Activated CD4-positive, alpha-beta T cell treated with anti-CD3 and anti-CD28 coated beads, Interleukin-2, amount 50 U/mL, for 48 hours (primary cell): ENCODE measurements at regions not wholly inside any gene's neighbourhood (a gene's known extent, or its start where the extent isn't known, plus 50 kb on each side); places are given as distances from the start of the nearest gene placed in this dataset.
"Not testable (repeated sequence)": the region's sequence is repeated elsewhere in the genome, so short reads cannot be mapped to it uniquely, and the experiment has no call there.

Experiments
- DNase-seq, 2 experiments: peaks; one replicate each; pipeline ENCODE4 v3.0.0-alpha.2; 2020

- DNase-seq, result no peak
Observed at GRCh38 chr10:64959116-64959515, 1437.9 kb downstream of the REEP3 start.

- no peak for DNase-seq
Observed at GRCh38 chr10:64959883-64960282, 1438.7 kb downstream of the REEP3 start.

- no peak for DNase-seq
Observed at GRCh38 chr10:64973391-64973790, 1452.2 kb downstream of the REEP3 start.

DNA sequence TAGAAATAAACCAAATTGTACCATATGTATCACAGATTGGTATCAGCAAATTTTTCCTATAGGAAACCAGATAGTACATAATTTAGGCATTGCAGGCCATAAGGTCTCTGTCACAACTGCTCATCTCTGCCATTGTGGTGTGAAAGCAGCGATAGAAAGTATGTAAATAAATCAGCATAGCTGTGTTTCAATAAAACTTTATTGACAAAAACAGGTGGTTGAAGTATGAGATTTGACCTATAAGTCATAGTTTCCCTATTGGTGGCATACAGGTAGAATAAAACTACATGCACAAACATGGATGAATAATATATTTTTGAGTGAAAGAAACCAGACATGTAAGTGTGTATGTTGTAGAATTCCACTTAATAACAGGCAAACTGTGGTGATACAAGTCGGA is 1454.9 kb downstream of the REEP3 start:
- DNase-seq, result no peak

- no peak for DNase-seq
Observed at GRCh38 chr10:64977915-64978314, 1456.7 kb downstream of the REEP3 start.

DNA sequence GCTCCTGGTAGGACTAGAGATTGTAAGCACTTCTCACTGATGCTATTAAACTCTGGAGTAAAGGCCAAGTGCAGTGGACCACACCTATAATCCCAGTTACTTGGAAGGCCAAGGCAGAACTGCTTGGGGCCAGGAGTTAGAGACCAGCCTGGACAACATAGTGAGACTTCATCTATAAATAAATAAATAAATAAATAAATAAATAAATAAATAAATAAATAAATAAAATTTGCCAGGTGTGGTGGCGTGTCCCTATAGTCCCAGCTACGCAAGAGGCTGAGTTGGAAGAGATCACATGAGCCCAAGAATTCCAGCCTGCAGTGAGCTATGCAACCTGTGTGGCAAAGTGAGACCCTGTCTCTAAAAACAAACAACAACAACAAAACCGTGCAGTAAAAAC is 1475.7 kb downstream of the REEP3 start:
- DNase-seq, result no peak

GRCh38 chr10:65010845-65011244 is 1489.6 kb downstream of the REEP3 start:
- DNase-seq, result no peak

GRCh38 chr10:65017523-65017922 is 1496.3 kb downstream of the REEP3 start:
- no peak for DNase-seq

GRCh38 chr10:65024886-65025285 is 1503.7 kb downstream of the REEP3 start:
- DNase-seq, result no peak

DNA sequence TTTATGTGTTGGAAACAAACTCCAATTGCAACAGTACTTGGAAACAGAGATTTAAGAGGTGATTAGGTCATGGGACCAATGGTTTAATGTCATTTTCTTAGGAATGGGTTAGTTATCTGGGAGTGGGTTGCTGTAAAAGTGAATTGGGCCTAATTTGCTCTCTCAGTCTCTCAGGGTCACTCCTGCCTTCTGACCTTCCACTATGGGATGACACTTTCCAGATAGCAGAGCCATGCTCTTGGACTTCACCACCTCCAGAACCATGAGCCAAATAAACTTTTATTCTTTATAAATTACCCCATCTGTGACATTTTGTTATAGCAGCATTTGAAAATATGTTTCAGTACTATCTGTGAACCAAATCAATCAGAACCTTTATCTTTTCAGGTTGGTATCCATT is 1509.1 kb downstream of the REEP3 start:
- no peak for DNase-seq

- DNase-seq, result no peak
Observed at GRCh38 chr10:65032867-65033769, 1511.9 kb downstream of the REEP3 start.

DNA sequence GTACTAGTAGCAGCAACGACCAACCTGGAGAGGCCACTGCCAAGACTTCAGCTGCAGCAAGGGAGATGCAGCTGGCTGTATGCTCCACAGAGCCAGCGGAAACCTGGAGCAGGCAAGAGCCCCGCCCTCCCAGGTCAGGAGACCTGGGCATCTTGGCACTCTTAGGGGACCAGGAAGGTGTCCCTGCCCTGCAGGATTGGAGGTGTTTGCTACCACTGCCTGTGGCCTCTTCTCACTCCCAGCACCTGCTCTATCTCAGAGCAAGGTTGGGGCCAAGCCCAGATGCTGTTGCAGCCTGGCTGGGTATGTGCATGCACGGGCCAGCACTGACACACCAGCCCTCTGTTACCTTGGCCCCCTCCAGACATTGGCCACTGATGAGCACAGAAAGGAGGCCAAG is 1512.8 kb downstream of the REEP3 start:
- no peak for DNase-seq

DNA sequence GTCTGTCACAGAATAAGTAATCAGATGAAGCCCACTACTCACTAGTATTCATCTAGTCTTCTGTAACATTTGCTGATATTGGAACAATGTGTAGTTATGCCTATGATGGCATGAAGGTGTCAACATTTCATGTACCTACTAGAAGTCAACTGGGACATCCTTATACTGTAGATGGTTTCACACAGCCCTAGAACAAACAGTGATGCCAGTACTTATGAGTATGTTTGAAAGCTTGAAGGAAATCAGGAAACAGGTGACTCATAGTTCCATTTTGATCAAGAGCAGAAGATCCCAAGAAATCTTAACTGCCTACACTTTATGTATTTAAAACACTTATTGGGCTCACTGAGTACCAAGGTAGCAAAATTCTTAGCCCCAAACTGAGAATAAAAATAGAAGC is 1519.6 kb downstream of the REEP3 start:
- DNase-seq, result no peak

DNA sequence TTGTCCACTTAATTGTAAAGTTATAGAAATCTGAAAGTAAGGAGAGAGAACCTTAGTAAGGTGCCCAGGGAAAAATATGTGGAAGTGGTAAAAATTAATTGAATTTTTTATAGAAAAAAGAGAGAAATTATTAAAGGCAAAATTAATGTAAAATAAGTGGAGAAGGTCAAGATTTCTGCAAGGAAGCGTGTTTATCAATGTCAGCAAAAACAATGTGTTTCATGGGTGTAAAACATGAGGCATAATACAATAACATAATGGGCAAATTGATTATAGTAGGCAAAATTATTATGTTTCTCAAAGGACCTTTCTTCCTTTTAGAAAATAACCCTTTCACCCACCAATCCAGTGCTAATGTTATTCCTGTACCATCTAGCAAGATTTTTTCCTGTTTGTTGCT is 1520.1 kb downstream of the REEP3 start:
- DNase-seq, result no peak

DNA sequence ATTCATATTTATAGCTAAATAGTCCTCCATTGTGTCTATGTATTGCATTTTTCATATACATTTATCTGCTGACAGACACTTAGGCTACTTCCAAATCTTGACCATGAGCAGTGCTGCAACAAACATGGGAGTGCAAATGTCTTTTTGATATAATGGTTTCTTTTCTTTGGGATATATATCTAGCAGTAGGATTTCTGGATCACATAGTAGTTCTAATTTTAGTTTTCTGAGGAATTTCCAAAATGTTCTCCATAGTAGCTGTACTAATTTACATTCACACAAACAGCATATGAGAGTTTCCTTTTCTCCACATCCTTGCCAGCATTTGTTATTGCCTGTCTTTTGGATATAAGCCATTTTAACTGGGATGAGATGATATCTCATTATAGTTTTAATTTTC is 1521.3 kb downstream of the REEP3 start:
- DNase-seq, result no peak

- DNase-seq, result no peak
Observed at GRCh38 chr10:65046831-65047230, 1525.6 kb downstream of the REEP3 start.

GRCh38 chr10:65052111-65052510 is 1530.9 kb downstream of the REEP3 start:
- DNase-seq, result not testable (repeated sequence)

- DNase-seq, result not testable (repeated sequence)
Observed at GRCh38 chr10:65053397-65053796, 1532.2 kb downstream of the REEP3 start.

DNA sequence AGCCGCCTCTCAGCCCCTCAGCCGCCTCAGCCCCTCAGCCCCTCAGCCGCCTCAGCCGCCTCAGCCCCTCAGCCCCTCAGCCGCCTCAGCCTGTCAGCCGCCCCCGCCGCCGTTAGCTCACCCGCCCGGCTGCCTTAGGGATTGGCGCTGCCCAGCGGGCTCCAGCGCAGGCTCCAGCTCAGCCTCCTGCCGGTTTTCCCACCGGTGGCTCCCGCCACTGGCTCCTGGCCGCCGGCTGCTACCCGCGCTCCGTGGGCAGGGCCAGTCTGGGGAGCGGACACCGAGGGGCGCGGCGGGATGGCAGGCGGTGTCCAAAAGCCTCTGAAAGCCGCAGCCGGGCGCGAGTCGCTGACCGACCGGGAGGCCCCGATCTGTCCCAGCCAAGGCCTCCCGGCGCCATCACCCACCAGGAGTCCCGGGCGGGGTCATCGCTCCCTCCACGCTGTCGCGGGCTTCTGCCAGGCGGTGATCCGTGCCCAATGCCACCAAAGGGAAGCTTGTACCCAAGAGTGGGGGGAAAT is 1532.7 kb downstream of the REEP3 start:
- not testable (repeated sequence) for DNase-seq

GRCh38 chr10:65054701-65055100 is 1533.5 kb downstream of the REEP3 start:
- not testable (repeated sequence) for DNase-seq

DNA sequence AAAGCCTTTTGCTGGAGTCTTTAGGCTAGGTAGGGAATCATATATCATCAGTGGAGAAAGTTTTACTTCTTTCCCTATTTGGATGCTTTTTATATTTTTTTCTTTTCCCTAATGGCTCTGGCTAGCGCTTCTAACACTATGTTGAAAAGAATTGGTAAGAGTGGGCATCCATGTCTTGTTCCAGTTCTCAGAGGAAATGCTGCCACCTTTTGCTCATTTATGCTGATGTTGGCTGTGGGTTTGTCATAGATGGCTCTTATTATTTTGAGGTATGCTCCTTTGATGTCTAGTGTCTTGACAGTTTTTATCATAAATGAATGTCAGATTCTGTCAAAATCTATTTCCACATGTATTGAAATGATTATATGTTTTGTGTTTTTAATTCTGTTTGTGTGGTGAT is 1544.1 kb downstream of the REEP3 start:
- DNase-seq, result no peak

DNA sequence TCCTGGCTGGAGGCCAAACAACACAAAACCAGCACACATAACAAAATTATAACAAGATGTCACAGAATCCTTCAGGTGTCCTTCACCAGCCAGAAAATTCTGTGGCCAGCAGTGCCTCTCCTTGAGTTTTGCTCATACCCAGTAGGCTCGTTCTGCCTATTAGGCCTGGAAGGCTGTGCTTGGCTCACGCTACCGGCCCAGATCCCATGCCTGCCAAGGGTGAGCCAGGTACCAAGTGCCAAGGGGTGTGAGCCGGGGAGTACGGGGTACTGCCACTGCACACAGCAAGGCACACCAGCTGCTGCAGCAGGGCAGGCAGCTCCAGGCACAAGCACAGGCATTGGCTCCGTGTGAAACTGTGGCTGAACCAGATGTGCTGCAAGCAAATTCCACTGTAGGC is 1562.0 kb downstream of the REEP3 start:
- DNase-seq, result no peak

DNA sequence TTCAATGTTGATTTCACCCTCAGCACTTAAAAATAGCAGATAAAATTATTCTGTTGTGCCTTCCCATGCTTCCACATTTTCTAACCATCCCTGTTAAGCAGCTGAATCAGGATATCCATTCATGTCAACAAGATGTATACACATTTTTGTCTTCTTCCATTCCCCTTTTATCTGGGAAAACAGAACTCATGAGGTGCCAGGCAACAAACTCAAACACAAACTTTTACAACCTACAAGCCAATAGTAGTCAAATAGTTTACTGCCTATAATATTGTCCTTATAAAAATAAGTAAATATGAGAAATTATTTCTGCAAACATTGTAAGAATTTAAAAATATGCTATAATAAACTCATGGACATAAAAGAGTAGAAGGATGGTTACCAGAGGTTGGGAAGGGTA is 1569.8 kb downstream of the REEP3 start:
- DNase-seq, result no peak

DNA sequence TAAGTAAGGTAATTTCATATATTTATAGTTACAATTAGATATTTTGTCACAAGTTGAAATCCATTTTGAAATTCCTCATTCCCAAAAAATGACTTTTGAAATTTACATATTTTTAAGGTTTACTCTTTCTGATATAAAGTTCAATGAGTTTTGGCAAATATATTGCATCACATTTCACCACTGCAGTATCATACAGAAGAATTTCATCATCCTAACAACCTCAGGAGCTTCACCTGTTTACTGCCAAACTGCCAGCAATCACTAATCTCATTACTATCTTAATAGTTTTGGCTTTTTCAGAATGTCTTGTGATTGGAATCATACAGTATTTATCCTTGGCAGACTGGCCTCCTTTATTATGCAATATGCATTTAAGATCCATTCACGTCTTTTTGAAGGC is 1578.9 kb downstream of the REEP3 start:
- no peak for DNase-seq

- DNase-seq, result not testable (repeated sequence)
Observed at GRCh38 chr10:65100881-65101280, 1579.7 kb downstream of the REEP3 start.
